Astrocyte (in vitro differentiated cells and primary cell): ENCODE measurements at regions not wholly inside any gene's neighbourhood (a gene's known extent, or its start where the extent isn't known, plus 50 kb on each side); places are given as distances from the start of the nearest gene placed in this dataset.

Source experiments
- EZH2 ChIP-seq: IDR thresholded peaks from 2 replicates; pipeline ENCODE4 v1.6.1; 2012; ENCODE audit warnings: mild to moderate bottlenecking, low read length, inconsistent platforms; ENCODE audit not compliant: insufficient read depth
- TF ChIP-seq, protein P1 (sequence below): IDR thresholded peaks from 2 replicates; pipeline ENCODE4 v1.5.1; 2011; ENCODE audit warnings: low read depth, mild to moderate bottlenecking, inconsistent platforms, low read length, moderate library complexity; ENCODE audit not compliant: insufficient read depth

DNA sequence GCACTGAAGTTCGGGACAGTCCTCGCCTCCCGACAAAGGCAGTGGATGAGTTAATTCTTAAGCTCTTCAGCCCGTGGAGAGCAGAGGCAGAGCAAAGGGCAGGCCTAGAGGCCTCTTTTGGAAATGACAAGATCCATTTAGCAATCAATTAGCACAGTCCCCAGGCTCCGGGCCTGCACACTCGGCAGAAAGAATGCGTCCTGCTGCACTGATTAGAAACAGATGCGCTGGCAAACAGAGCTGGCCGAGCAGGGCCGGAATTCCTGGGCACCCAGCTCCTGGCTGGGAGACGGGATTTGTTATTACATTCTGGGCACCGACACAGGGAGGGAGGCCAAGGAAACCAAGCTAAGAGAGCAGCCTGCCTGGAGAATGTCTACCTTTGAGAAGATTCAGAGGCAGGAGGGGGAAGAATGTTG lies 162.9 kb downstream of the COPRS start:
- TF ChIP-seq, protein P1, sequence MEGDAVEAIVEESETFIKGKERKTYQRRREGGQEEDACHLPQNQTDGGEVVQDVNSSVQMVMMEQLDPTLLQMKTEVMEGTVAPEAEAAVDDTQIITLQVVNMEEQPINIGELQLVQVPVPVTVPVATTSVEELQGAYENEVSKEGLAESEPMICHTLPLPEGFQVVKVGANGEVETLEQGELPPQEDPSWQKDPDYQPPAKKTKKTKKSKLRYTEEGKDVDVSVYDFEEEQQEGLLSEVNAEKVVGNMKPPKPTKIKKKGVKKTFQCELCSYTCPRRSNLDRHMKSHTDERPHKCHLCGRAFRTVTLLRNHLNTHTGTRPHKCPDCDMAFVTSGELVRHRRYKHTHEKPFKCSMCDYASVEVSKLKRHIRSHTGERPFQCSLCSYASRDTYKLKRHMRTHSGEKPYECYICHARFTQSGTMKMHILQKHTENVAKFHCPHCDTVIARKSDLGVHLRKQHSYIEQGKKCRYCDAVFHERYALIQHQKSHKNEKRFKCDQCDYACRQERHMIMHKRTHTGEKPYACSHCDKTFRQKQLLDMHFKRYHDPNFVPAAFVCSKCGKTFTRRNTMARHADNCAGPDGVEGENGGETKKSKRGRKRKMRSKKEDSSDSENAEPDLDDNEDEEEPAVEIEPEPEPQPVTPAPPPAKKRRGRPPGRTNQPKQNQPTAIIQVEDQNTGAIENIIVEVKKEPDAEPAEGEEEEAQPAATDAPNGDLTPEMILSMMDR: no peak
- TF ChIP-seq EZH2: no peak
